Activated naive CD4-positive, alpha-beta T cell treated with anti-CD3 and anti-CD28 coated beads, Interleukin-2, amount 10 ng/mL, durations not matched to agents 7 days and 5 days (primary cell): ENCODE measurements at regions not wholly inside any gene's neighbourhood (a gene's known extent, or its start where the extent isn't known, plus 50 kb on each side); places are given as distances from the start of the nearest gene placed in this dataset.

Experiments used
- CTCF ChIA-PET: fragments of 350-600 bp; sonication (Branson Sonifier 250); formaldehyde crosslinking; loops from one replicate; lab custom pipeline; 2021; ENCODE audit warnings: antibody characterized with exemption; lab: Charles Lee
- DNase-seq: peaks from one replicate; pipeline ENCODE4 v3.0.0-alpha.2; 2020
- H3K27ac Mint-ChIP-seq: one replicate; pipeline ENCODE4 v1.8.0; 2021; ENCODE audit warnings: mild to moderate bottlenecking, moderate library complexity, mixed read lengths
- H3K27me3 Mint-ChIP-seq: one replicate; pipeline ENCODE4 v1.8.0; 2021; ENCODE audit warnings: mild to moderate bottlenecking, mixed read lengths
- H3K36me3 Mint-ChIP-seq: one replicate; pipeline ENCODE4 v1.8.0; 2021; ENCODE audit warnings: mixed read lengths
- H3K4me1 Mint-ChIP-seq: one replicate; pipeline ENCODE4 v1.8.0; 2021; ENCODE audit warnings: mixed read lengths
- H3K4me3 Mint-ChIP-seq: one replicate; pipeline ENCODE4 v1.8.0; 2021; ENCODE audit warnings: mild to moderate bottlenecking, moderate library complexity, mixed read lengths
- H3K9me3 Mint-ChIP-seq: one replicate; pipeline ENCODE4 v1.8.0; 2021; ENCODE audit warnings: mixed read lengths

DNA sequence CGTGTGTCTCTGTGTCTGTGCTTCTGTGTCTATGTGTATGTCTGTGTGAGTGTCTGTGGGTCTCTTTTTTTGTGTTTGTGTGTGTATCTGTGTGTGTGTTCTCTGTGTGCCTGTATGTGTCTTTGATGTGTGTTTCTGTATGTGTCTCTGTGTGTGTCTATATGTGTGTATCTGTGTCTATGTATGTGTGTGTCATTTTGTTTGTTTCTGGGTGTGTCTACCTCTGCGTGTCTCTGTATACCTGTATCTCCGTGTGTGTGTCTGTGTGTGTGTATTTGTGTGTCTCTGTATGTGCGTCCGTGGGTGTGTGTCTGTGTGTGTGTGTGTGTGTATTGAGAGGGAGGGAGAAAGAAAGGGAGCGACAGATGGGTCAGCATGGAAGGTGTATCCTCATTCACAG, 106.3 kb upstream of the TRABD2B start:
- Mint-ChIP-seq H3K27me3 (no peaks in the 10 kb centered on the region), H3K4me1 (no peaks in the 10 kb centered on the region), H3K36me3 (no peaks in the 10 kb centered on the region), H3K9me3 (no peaks in the 10 kb centered on the region), H3K27ac (no peak overlapping the region), H3K4me3 (no peak overlapping the region)
- CTCF ChIA-PET = no interaction called here
- DNase-seq = no peak

- no peaks in the 10 kb centered on the region for H3K36me3 Mint-ChIP-seq
- DNase-seq = no peak
- no peaks in the 10 kb centered on the region for H3K27me3 Mint-ChIP-seq
- CTCF ChIA-PET = no interaction called here
- no peak overlapping the region for H3K27ac Mint-ChIP-seq
- no peaks in the 10 kb centered on the region for H3K4me1 Mint-ChIP-seq
- no peak overlapping the region for H3K4me3 Mint-ChIP-seq
- no peaks in the 10 kb centered on the region for H3K9me3 Mint-ChIP-seq
These were observed 105.6 kb upstream of the TRABD2B start for GRCh38 chr1:48102766-48103165.

DNA sequence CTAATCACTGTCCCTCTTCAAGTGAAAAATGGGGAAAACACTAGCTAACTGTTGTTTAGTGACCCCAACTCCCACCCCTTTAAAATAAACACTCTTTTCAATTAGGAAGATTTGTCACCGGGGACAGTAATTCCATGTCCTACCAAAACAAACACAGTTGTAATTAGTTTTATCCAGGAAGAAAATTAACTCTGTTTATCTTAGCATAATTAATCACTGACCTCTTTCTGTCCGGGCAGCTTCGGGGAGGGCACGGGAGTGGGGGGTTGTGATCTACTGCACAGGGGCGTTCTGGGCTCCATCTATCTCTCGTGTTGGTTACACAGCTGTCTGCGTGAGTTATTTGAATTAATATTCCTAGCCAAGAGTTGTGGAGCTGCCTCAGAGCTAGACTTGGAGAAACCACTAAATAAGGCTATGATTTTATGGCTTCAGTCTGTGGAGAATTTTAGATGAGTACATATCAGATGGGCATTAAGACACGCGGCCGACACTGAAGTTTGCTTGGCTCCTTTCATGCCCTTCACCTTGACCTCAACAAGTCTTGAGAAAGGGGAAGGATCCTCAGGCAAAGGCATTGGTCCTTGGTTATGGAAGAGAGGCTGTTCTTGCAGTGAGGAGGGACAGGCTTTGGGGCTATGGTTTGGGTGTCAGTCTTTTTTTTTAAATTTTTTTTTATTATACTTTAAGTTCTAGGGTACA, 102.0 kb upstream of the TRABD2B start:
- Mint-ChIP-seq H3K27me3 (peaks cover 13% of the 10 kb centered on the region), H3K4me1 (peaks cover under 1% of the 10 kb centered on the region)
- CTCF ChIA-PET = no interaction called here

GRCh38 chr1:48093696-48094528, 96.7 kb upstream of the TRABD2B start:
- no peaks in the 10 kb centered on the region for H3K36me3 Mint-ChIP-seq
- no peaks in the 10 kb centered on the region for H3K9me3 Mint-ChIP-seq
- CTCF ChIA-PET = interaction anchor here (0.8 to 2.2 kb wide), 13 partner anchors 11 to 404 kb away, joined by 3 to 24 read pairs (median 4); no protein-coding TSS in a partner anchor
- peaks cover 7% of the 10 kb centered on the region for H3K4me1 Mint-ChIP-seq
- no peak overlapping the region for H3K27ac Mint-ChIP-seq
- DNase-seq = peak; percentile 85
- peaks cover 28% of the 10 kb centered on the region for H3K27me3 Mint-ChIP-seq
- H3K4me3 Mint-ChIP-seq = no peak overlapping the region

More for the DNA sequence above, 102.0 kb upstream of the TRABD2B start:
- no peak overlapping the region for H3K4me3 Mint-ChIP-seq
- no peak for DNase-seq
- H3K27ac Mint-ChIP-seq = no peak overlapping the region
- H3K36me3 Mint-ChIP-seq = no peaks in the 10 kb centered on the region
- no peaks in the 10 kb centered on the region for H3K9me3 Mint-ChIP-seq

GRCh38 chr1:48093147-48093546, 96.0 kb upstream of the TRABD2B start:
- DNase-seq = no peak
- peaks cover 7% of the 10 kb centered on the region for H3K4me1 Mint-ChIP-seq
- peaks cover 28% of the 10 kb centered on the region for H3K27me3 Mint-ChIP-seq
- no peak overlapping the region for H3K27ac Mint-ChIP-seq
- CTCF ChIA-PET = interaction anchor here (0.9 to 2.2 kb wide), 11 partner anchors 10 to 405 kb away, joined by 3 to 24 read pairs (median 5); no protein-coding TSS in a partner anchor
- H3K4me3 Mint-ChIP-seq = no peak overlapping the region
- H3K9me3 Mint-ChIP-seq = no peaks in the 10 kb centered on the region
- no peaks in the 10 kb centered on the region for H3K36me3 Mint-ChIP-seq

GRCh38 chr1:48092401-48092800, 95.2 kb upstream of the TRABD2B start:
- Mint-ChIP-seq H3K27me3 (peaks cover 25% of the 10 kb centered on the region), H3K9me3 (no peaks in the 10 kb centered on the region), H3K4me3 (no peak overlapping the region), H3K36me3 (no peaks in the 10 kb centered on the region), H3K27ac (no peak overlapping the region), H3K4me1 (peaks cover 7% of the 10 kb centered on the region)
- CTCF ChIA-PET = interaction anchor here (1.7 to 2.2 kb wide), 2 partner anchors 11 to 110 kb away, joined by 5 to 24 read pairs; no protein-coding TSS in a partner anchor
- no peak for DNase-seq

DNA sequence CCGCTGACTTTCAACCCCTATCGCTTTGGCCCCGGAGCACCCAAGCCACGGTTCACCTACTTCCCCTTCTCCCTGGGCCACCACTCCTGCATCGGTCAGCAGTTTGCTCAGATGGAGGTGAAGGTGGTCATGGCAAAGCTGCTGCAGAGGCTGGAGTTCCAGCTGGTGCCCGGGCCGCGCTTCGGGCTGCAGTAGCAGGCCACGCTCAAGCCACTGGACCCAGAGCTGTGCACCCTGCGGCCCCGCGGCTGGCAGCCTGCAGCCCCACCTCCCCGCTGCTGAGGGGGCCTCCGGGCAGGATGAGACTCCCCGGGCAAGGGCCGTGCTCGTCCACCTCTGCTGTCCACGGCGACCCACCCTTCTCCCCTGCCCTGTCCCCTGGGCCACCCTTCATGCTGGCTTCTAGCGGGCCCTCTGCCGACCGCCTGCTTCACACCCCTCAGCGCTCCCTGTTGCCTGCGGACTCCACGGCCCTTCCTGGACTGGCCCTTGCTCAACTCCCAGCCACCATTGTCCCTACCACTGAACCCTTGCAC, 92.2 kb upstream of the TRABD2B start:
- Mint-ChIP-seq H3K27ac (no peak overlapping the region), H3K27me3 (peaks cover 21% of the 10 kb centered on the region), H3K4me1 (peaks cover 7% of the 10 kb centered on the region), H3K36me3 (no peaks in the 10 kb centered on the region), H3K9me3 (no peaks in the 10 kb centered on the region), H3K4me3 (no peak overlapping the region)
- DNase-seq = no peak
- CTCF ChIA-PET = no interaction called here

DNA sequence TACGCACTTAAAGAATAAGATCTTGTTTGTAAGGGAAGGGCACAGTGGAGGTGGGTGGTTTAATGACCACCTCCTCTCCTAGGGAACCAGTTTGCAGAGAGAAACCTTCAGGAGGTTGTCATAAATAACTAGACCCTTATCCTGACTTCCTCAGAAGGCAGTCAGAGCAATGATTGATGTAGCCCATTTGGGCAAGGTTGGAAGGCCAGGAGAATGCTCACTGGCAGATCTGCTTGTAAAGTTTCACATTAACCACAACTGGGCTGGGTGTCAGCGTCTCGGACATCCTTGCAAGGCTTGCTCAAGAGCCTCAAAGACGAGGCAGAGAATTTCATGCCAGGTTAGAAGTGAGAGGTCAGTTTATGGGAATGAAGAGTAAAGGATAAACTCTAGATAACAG, 87.6 kb upstream of the TRABD2B start:
- Mint-ChIP-seq H3K27ac (no peak overlapping the region), H3K4me3 (no peak overlapping the region), H3K36me3 (no peaks in the 10 kb centered on the region), H3K9me3 (no peaks in the 10 kb centered on the region), H3K4me1 (no peaks in the 10 kb centered on the region), H3K27me3 (peaks cover 14% of the 10 kb centered on the region)
- CTCF ChIA-PET = no interaction called here
- no peak for DNase-seq

- Mint-ChIP-seq H3K4me1 (no peaks in the 10 kb centered on the region), H3K4me3 (no peak overlapping the region), H3K27me3 (peaks cover 19% of the 10 kb centered on the region), H3K27ac (no peak overlapping the region), H3K36me3 (no peaks in the 10 kb centered on the region), H3K9me3 (no peaks in the 10 kb centered on the region)
- CTCF ChIA-PET = interaction anchor here (1.3 kb wide), 1 partner anchor 11 kb away, joined by 3 read pairs; no protein-coding TSS in a partner anchor
- no peak for DNase-seq
These were observed 85.2 kb upstream of the TRABD2B start for GRCh38 chr1:48082271-48082962.

GRCh38 chr1:48080331-48081255, 83.4 kb upstream of the TRABD2B start:
- H3K4me1 Mint-ChIP-seq = no peaks in the 10 kb centered on the region
- CTCF ChIA-PET = interaction anchor here (1.4 kb wide), 1 partner anchor 13 kb away, joined by 5 read pairs; no protein-coding TSS in a partner anchor
- H3K27me3 Mint-ChIP-seq = peaks cover 15% of the 10 kb centered on the region
- H3K36me3 Mint-ChIP-seq = no peaks in the 10 kb centered on the region
- no peak overlapping the region for H3K27ac Mint-ChIP-seq
- DNase-seq = no peak
- no peaks in the 10 kb centered on the region for H3K9me3 Mint-ChIP-seq
- no peak overlapping the region for H3K4me3 Mint-ChIP-seq

DNA sequence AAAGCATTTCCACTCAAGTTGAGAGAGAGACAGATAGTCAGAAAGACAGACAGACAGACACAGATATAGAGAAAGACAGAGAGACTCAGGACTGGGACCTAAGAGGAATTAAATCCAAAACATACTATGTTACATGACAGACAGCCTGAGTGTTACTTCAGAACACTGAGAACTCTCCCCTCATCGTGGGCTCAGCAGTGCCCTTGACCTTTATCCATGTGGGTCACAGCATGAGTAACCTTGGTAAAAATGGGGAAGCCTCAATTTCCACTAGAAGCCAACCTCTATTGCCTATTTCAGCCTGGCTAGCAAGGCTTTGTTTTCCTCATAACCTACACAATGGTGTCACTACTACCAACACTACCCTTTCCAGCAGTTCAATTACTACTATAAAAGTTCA, 81.9 kb upstream of the TRABD2B start:
- Mint-ChIP-seq H3K4me1 (no peaks in the 10 kb centered on the region), H3K9me3 (no peaks in the 10 kb centered on the region), H3K27me3 (peaks cover 14% of the 10 kb centered on the region), H3K4me3 (no peak overlapping the region), H3K36me3 (no peaks in the 10 kb centered on the region), H3K27ac (no peak overlapping the region)
- CTCF ChIA-PET = no interaction called here
- DNase-seq = no peak

- H3K36me3 Mint-ChIP-seq = no peaks in the 10 kb centered on the region
- CTCF ChIA-PET = interaction anchor here (1.2 kb wide), 1 partner anchor 17 kb away, joined by 3 read pairs; no protein-coding TSS in a partner anchor
- H3K27me3 Mint-ChIP-seq = peaks cover 14% of the 10 kb centered on the region
- no peak overlapping the region for H3K27ac Mint-ChIP-seq
- H3K4me3 Mint-ChIP-seq = no peak overlapping the region
- no peaks in the 10 kb centered on the region for H3K4me1 Mint-ChIP-seq
- H3K9me3 Mint-ChIP-seq = no peaks in the 10 kb centered on the region
- DNase-seq = no peak
These were observed 80.6 kb upstream of the TRABD2B start for GRCh38 chr1:48077795-48078222.

- CTCF ChIA-PET = no interaction called here
- Mint-ChIP-seq H3K36me3 (no peaks in the 10 kb centered on the region), H3K4me3 (no peak overlapping the region), H3K27ac (no peak overlapping the region), H3K9me3 (no peaks in the 10 kb centered on the region), H3K27me3 (peaks cover 14% of the 10 kb centered on the region), H3K4me1 (no peaks in the 10 kb centered on the region)
- DNase-seq = no peak
These were observed 78.8 kb upstream of the TRABD2B start for GRCh38 chr1:48076017-48076416.
